ENCODE measurements at regions not wholly inside any gene's neighbourhood (a gene's known extent, or its start where the extent isn't known, plus 50 kb on each side); places are given as distances from the start of the nearest gene placed in this dataset.

DNA sequence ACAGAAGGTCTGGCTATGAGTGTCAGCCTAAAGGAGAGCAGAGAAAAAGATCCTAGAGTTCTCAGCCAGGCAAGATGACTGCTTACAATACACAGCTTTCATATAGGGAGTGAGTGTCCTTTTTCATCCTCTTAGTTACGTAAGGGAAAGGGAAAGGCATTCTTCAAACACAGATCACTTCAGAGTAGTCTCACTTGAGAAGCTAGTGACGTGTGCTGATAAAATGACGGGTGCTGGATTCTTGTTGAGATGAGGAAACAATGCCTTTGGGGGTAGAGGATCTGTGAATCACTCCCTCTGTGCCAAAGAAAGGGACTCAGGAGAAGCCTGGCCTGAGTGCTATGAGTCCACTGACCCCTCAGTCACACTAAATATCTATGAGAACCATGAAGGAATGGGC lies 117.3 kb downstream of the QRSL1 start:
- POLR2A ChIA-PET, result no interaction called here
- Histone ChIP-seq H3K4me1 (ENCODE audit: insufficient read depth, low read length) (no peaks in the 10 kb centered on the region), H3K4me3 (ENCODE audit: low read length) (no peak overlapping the region), H3K36me3 (ENCODE audit: insufficient read depth, low read length) (no peaks in the 10 kb centered on the region), H3K9me3 (ENCODE audit: control insufficient read depth in 1 of 2, insufficient read depth in 1 of 2, low read length in 2 of 2) (no peaks in the 10 kb centered on the region), H3K27ac (ENCODE audit: low read depth in 1 of 2, low read length in 2 of 2) (no peak overlapping the region), H3K27me3 (ENCODE audit: control insufficient read depth in 1 of 2, insufficient read depth in 2 of 2, low read length in 2 of 2) (no peaks in the 10 kb centered on the region)
- intact Hi-C loops (cut with DNase I, micrococcal nuclease), result no loop called here
- Mint-ChIP-seq H3K36me3 (ENCODE audit: low read depth) (no peaks in the 10 kb centered on the region), H3K27ac (no peak overlapping the region), H3K27me3 (peaks cover 25% of the 10 kb centered on the region), H3K9me3 (no peaks in the 10 kb centered on the region), H3K4me3 (no peak overlapping the region), H3K4me1 (ENCODE audit: low read depth) (no peaks in the 10 kb centered on the region)
- CTCF ChIA-PET, result no interaction called here
- DNase-seq (no peak), ATAC-seq (ENCODE audit: poor library complexity) (no peak)
- TF ChIP-seq, protein P1, sequence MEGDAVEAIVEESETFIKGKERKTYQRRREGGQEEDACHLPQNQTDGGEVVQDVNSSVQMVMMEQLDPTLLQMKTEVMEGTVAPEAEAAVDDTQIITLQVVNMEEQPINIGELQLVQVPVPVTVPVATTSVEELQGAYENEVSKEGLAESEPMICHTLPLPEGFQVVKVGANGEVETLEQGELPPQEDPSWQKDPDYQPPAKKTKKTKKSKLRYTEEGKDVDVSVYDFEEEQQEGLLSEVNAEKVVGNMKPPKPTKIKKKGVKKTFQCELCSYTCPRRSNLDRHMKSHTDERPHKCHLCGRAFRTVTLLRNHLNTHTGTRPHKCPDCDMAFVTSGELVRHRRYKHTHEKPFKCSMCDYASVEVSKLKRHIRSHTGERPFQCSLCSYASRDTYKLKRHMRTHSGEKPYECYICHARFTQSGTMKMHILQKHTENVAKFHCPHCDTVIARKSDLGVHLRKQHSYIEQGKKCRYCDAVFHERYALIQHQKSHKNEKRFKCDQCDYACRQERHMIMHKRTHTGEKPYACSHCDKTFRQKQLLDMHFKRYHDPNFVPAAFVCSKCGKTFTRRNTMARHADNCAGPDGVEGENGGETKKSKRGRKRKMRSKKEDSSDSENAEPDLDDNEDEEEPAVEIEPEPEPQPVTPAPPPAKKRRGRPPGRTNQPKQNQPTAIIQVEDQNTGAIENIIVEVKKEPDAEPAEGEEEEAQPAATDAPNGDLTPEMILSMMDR (IDR thresholded peaks at IDR 0.05), result no peak

DNA sequence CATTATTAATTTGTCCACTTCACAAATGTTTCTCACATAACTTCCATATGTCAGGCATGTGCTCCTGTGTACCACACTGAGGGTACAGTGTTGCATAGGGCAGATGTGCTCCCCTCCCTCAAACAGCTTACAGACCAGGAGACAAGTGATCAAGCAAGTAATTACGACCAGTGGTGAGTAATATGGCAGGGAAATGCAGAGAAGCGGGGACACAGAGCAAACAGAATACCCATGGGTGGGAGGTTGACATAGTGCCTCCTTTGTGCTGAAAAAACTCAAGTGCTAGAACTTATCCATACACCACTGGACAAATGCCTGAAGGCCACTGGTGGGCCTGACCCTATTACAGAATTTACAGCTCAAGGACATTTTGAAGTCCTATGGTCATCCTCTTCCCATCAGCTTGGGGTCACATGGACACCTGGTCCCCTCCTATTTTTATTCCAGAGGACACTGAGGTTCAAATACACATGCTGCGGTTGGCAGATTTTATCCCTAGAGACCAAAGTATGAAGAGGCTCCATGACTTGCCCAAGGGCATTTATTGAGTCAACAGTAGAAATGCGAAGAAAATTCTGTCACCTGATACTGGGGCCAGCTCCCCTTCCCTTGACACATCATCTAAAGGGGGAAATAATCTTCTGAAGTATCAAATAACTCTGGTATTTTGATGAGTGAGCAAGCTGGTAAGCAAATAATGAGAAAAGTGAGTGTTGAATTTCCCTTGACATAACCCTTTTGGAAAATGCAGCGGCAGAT lies 116.6 kb downstream of the QRSL1 start:
- Mint-ChIP-seq H3K4me1 (ENCODE audit: low read depth) (no peaks in the 10 kb centered on the region), H3K4me3 (no peak overlapping the region), H3K36me3 (ENCODE audit: low read depth) (no peaks in the 10 kb centered on the region), H3K27ac (no peak overlapping the region), H3K27me3 (peaks cover 27% of the 10 kb centered on the region), H3K9me3 (no peaks in the 10 kb centered on the region)
- H3K4me3 ChIP-seq (ENCODE audit: low read length), result no peak overlapping the region
- no peak overlapping the region for H3K27ac ChIP-seq (ENCODE audit: low read depth in 1 of 2, low read length in 2 of 2)
- peaks cover 0 to under 1% of the 10 kb centered on the region in 2 experiments for H3K27me3 ChIP-seq (ENCODE audit: control insufficient read depth in 1 of 2, insufficient read depth in 2 of 2, low read length in 2 of 2)
- CTCF ChIA-PET, result no interaction called here
- TF ChIP-seq, protein P1 (IDR thresholded peaks at IDR 0.05), result no peak
- no peaks in the 10 kb centered on the region for H3K36me3 ChIP-seq (ENCODE audit: insufficient read depth, low read length)
- intact Hi-C loops (cut with DNase I, micrococcal nuclease), result no loop called here
- DNase-seq (no peak), ATAC-seq (ENCODE audit: poor library complexity) (no peak)
- no peaks in the 10 kb centered on the region for H3K4me1 ChIP-seq (ENCODE audit: insufficient read depth, low read length)
- POLR2A ChIA-PET, result no interaction called here
- H3K9me3 ChIP-seq (ENCODE audit: control insufficient read depth in 1 of 2, insufficient read depth in 1 of 2, low read length in 2 of 2), result no peaks in the 10 kb centered on the region

DNA sequence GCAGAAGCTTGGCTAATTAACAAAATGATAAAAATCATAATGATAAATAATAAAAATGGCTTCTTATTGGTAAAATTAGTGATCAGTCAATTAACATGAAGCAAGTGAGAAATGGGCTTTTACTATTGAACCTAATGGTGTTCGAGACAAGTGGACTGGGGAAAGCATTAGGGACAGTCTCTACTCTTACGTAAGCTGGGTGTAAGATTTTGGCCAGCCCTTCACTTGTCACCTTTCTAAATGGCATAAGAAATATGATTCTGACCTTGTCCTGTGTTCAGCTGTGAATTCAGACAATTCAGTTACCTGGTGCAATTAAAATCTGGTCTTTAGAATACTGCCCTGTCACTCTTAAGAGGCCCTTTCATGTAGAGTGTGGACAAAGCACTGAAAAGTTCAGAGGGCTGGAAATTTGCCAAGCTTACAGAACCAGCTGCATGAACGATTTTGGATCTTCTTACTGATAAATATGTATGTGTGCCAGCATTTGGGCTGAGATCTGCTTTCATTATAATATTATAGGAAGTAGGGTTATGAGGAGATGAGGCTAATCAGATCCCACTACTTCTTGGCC lies 115.9 kb downstream of the QRSL1 start:
- H3K9me3 ChIP-seq (ENCODE audit: control insufficient read depth in 1 of 2, insufficient read depth in 1 of 2, low read length in 2 of 2), result no peaks in the 10 kb centered on the region
- Mint-ChIP-seq H3K4me1 (ENCODE audit: low read depth) (no peaks in the 10 kb centered on the region), H3K27me3 (peaks cover 20% of the 10 kb centered on the region), H3K36me3 (ENCODE audit: low read depth) (no peaks in the 10 kb centered on the region), H3K9me3 (no peaks in the 10 kb centered on the region), H3K27ac (no peak overlapping the region), H3K4me3 (no peak overlapping the region)
- intact Hi-C loops (cut with DNase I, micrococcal nuclease), result no loop called here
- no peaks in the 10 kb centered on the region for H3K36me3 ChIP-seq (ENCODE audit: insufficient read depth, low read length)
- peaks cover 0 to 7% of the 10 kb centered on the region in 2 experiments for H3K27me3 ChIP-seq (ENCODE audit: control insufficient read depth in 1 of 2, insufficient read depth in 2 of 2, low read length in 2 of 2)
- DNase-seq (no peak), ATAC-seq (ENCODE audit: poor library complexity) (no peak)
- ChIA-PET POLR2A (no interaction called here), CTCF (no interaction called here)
- TF ChIP-seq, protein P1 (IDR thresholded peaks at IDR 0.05), result no peak
- H3K4me1 ChIP-seq (ENCODE audit: insufficient read depth, low read length), result no peaks in the 10 kb centered on the region
- no peak overlapping the region for H3K27ac ChIP-seq (ENCODE audit: low read depth in 1 of 2, low read length in 2 of 2)
- H3K4me3 ChIP-seq (ENCODE audit: low read length), result no peak overlapping the region
